H1 (cell line): ENCODE measurements at regions not wholly inside any gene's neighbourhood (a gene's known extent, or its start where the extent isn't known, plus 50 kb on each side); places are given as distances from the start of the nearest gene placed in this dataset.

Experiments used
- POU5F1 ChIP-seq: IDR thresholded peaks from 2 replicates; pipeline ENCODE4 v1.6.1; 2011; ENCODE audit warnings: low read depth, mild to moderate bottlenecking, low read length, moderate library complexity
- SIN3A ChIP-seq, 2 experiments: IDR thresholded peaks in 1 of 2; conservative IDR thresholded peaks in 1 of 2; 2 replicates each; pipeline ENCODE4 v1.6.1; 2011 to 2012; ENCODE audit warnings: low read length in 2 of 2, improper control_type of control experiment in 1 of 2, low read depth in 1 of 2, mild to moderate bottlenecking in 1 of 2
- YY1 ChIP-seq: IDR thresholded peaks from 2 replicates; pipeline ENCODE4 v1.6.1; 2011; ENCODE audit warnings: low read depth, mild to moderate bottlenecking, low read length

DNA sequence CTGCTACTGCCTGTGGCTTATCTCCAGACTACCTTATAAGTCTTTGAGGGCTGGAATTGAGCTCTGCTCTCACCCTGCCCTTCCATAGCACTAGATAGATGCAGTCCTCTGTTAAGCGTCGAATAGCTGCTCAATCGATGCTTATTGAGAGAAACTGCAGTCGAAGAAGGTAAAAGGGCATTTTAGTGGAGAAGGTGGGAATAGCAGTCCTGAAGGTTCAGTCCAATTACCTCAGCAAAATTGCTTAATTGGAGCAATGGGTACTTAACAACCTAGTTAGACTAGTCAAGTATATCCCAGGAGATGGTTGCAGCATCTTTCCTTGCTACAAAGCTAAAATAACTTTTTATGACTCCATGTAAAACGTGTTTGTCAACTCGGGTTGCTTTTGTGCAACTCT is 66.8 kb upstream of the NT5E start (continued):
- no peak for TF ChIP-seq SIN3A (conservative IDR thresholded peaks at IDR 0.05 in 1 of 2, IDR thresholded peaks at IDR 0.05 in 1 of 2; ENCODE audit: low read depth in 1 of 2, low read length in 2 of 2)
- no peak for TF ChIP-seq POU5F1
- TF ChIP-seq YY1 = no peak
